DND-41 (cell line): ENCODE measurements at regions not wholly inside any gene's neighbourhood (a gene's known extent, or its start where the extent isn't known, plus 50 kb on each side); places are given as distances from the start of the nearest gene placed in this dataset.

ENCODE experiments used
- ATAC-seq: fragments of 200-7000 bp; cut with Tn5 transposase; 3 replicates; pipeline ENCODE4 v1.9.1; 2021; ENCODE audit warnings: low read depth; ENCODE audit not compliant: insufficient read depth
- DNase-seq: peaks from one replicate; pipeline ENCODE4 v3.0.0-alpha.2; 2020
- H2AFZ ChIP-seq: 2 replicates; pipeline ENCODE4 v1.6.0; 2012; ENCODE audit warnings: low read depth, low read length
- H3K27ac ChIP-seq: 2 replicates; pipeline ENCODE4 v1.5.1; 2012; ENCODE audit warnings: low read length, inconsistent platforms
- H3K27me3 ChIP-seq: fragments of 200-600 bp; sonication (generic); 2 replicates; pipeline ENCODE4 v1.6.0; 2012; ENCODE audit warnings: low read length, mild to moderate bottlenecking, inconsistent platforms; ENCODE audit not compliant: insufficient read depth, poor library complexity
- H3K36me3 ChIP-seq: 2 replicates; pipeline ENCODE4 v1.5.1; 2012; ENCODE audit warnings: low read length, inconsistent platforms; ENCODE audit not compliant: insufficient read depth
- H3K4me1 ChIP-seq: 2 replicates; pipeline ENCODE4 v1.5.1; 2012; ENCODE audit warnings: mild to moderate bottlenecking, low read length; ENCODE audit not compliant: insufficient read depth
- H3K4me2 ChIP-seq: 2 replicates; pipeline ENCODE4 v1.6.0; 2012; ENCODE audit warnings: mild to moderate bottlenecking, moderate library complexity, low read length, inconsistent platforms; ENCODE audit not compliant: insufficient read depth
- H3K4me3 ChIP-seq, 2 experiments: fragments of 200-600 bp in 1 of 2; shearing (Covaris generic) in 1 of 2; 2 replicates each; pipeline ENCODE4 v1.5.1; 2012 to 2016; ENCODE audit warnings: inconsistent platforms in 2 of 2, low read length in 2 of 2, mild to moderate bottlenecking in 2 of 2, low read depth in 1 of 2, moderate library complexity in 1 of 2
- H3K79me2 ChIP-seq: 2 replicates; pipeline ENCODE4 v1.6.0; 2012; ENCODE audit warnings: low read length, inconsistent platforms; ENCODE audit not compliant: insufficient read depth
- H3K9ac ChIP-seq: 2 replicates; pipeline ENCODE4 v1.6.0; 2012; ENCODE audit warnings: low read depth, mild to moderate bottlenecking, inconsistent platforms, low read length, moderate library complexity
- H3K9me3 ChIP-seq: 2 replicates; pipeline ENCODE4 v1.5.1; 2012; ENCODE audit warnings: low read length, moderate library complexity, mild to moderate bottlenecking, inconsistent platforms; ENCODE audit not compliant: insufficient read depth, severe bottlenecking
- H4K20me1 ChIP-seq: 2 replicates; pipeline ENCODE4 v1.6.0; 2012; ENCODE audit warnings: low read length; ENCODE audit not compliant: insufficient read depth
- CTCF ChIP-seq: IDR thresholded peaks from 2 replicates; pipeline ENCODE4 v1.5.1; 2012; ENCODE audit warnings: borderline replicate concordance, low read length, moderate library complexity, mild to moderate bottlenecking; ENCODE audit not compliant: poor library complexity, severe bottlenecking; ENCODE audit errors: extremely low read depth
- EZH2 ChIP-seq: IDR thresholded peaks from 3 replicates; pipeline ENCODE4 v1.6.1; 2012; ENCODE audit warnings: borderline replicate concordance, low read depth, mild to moderate bottlenecking, moderate library complexity, low read length, inconsistent platforms; ENCODE audit not compliant: severe bottlenecking

- Histone ChIP-seq H2AFZ (no peak overlapping the region), H3K27ac (no peak overlapping the region), H3K27me3 (peaks cover 41% of the 10 kb centered on the region), H3K4me2 (no peak overlapping the region), H3K9ac (no peak overlapping the region), H3K79me2 (no peaks in the 10 kb centered on the region), H3K4me3 (no peak overlapping the region), H4K20me1 (no peaks in the 10 kb centered on the region), H3K4me1 (no peaks in the 10 kb centered on the region), H3K9me3 (no peaks in the 10 kb centered on the region), H3K36me3 (no peaks in the 10 kb centered on the region)
- no peak for DNase-seq
- TF ChIP-seq CTCF (no peak), EZH2 (no peak)
- no peak for ATAC-seq
Measured at GRCh38 chr14:22036541-22037239, 363.1 kb upstream of the OR4E1 start.

- Histone ChIP-seq H3K9me3 (no peaks in the 10 kb centered on the region), H3K4me3 (no peak overlapping the region), H3K27me3 (peaks cover 34% of the 10 kb centered on the region), H3K27ac (no peak overlapping the region), H4K20me1 (peaks cover 8% of the 10 kb centered on the region; the same call in 1 of the 2 replicates), H3K9ac (no peak overlapping the region), H2AFZ (no peak overlapping the region), H3K4me1 (peaks cover 6% of the 10 kb centered on the region; the same call in 1 of the 2 replicates), H3K36me3 (no peaks in the 10 kb centered on the region), H3K79me2 (no peaks in the 10 kb centered on the region), H3K4me2 (no peak overlapping the region)
- DNase-seq (no peak), ATAC-seq (peak; percentile 66)
- TF ChIP-seq EZH2 = no peak
- no peak for TF ChIP-seq CTCF
Measured at GRCh38 chr14:22026527-22026926, 352.9 kb upstream of the OR4E1 start.

- DNase-seq (peak; percentile 31), ATAC-seq (peak; percentile 79)
- peaks cover 6% of the 10 kb centered on the region; the same call in 1 of the 2 replicates for H3K4me1 ChIP-seq
- no peak overlapping the region for H3K4me3 ChIP-seq
- H3K36me3 ChIP-seq = no peaks in the 10 kb centered on the region
- H4K20me1 ChIP-seq = peaks cover 8% of the 10 kb centered on the region; the same call in 1 of the 2 replicates
- H3K4me2 ChIP-seq = no peak overlapping the region
- H3K27me3 ChIP-seq = peaks cover 31% of the 10 kb centered on the region
- no peak overlapping the region for H2AFZ ChIP-seq
- TF ChIP-seq CTCF (no peak), EZH2 (no peak)
- H3K27ac ChIP-seq = no peak overlapping the region
- H3K9me3 ChIP-seq = no peaks in the 10 kb centered on the region
- no peak overlapping the region for H3K9ac ChIP-seq
- H3K79me2 ChIP-seq = no peaks in the 10 kb centered on the region
Measured at GRCh38 chr14:22025879-22026278, 352.3 kb upstream of the OR4E1 start.
